Suprapubic skin (tissue), 4 donors: ENCODE measurements at regions not wholly inside any gene's neighbourhood (a gene's known extent, or its start where the extent isn't known, plus 50 kb on each side); places are given as distances from the start of the nearest gene placed in this dataset.

Experiments used
- DNase-seq, 2 donors: peaks; one replicate each; pipeline ENCODE4 v3.0.0-alpha.2; 2019; ENCODE audit warnings: low spot score in 2 of 2
- H3K27ac ChIP-seq: fragments of 200-600 bp; sonication (generic); one replicate; pipeline ENCODE4 v1.5.1; 2019
- H3K27me3 ChIP-seq: fragments of 200-600 bp; sonication (generic); one replicate; pipeline ENCODE4 v1.5.1; 2019
- H3K36me3 ChIP-seq: fragments of 200-600 bp; sonication (generic); one replicate; pipeline ENCODE4 v1.5.1; 2019
- H3K4me1 ChIP-seq: fragments of 200-600 bp; sonication (generic); one replicate; pipeline ENCODE4 v1.5.1; 2019
- H3K4me3 ChIP-seq: fragments of 200-600 bp; sonication (generic); one replicate; pipeline ENCODE4 v1.5.1; 2019; ENCODE audit warnings: mild to moderate bottlenecking
- H3K9me3 ChIP-seq: fragments of 200-600 bp; sonication (generic); one replicate; pipeline ENCODE4 v1.5.1; 2019
- EP300 ChIP-seq: sonication (generic); formaldehyde crosslinking; IDR thresholded peaks from one replicate; pipeline ENCODE4 v1.6.1; 2017; ENCODE audit warnings: antibody characterized with exemption
- POLR2A ChIP-seq, 2 donors: fragments of 450-650 bp; IDR thresholded peaks; one replicate each; pipeline ENCODE4 v1.6.1; 2017; ENCODE audit warnings: antibody characterized with exemption in 2 of 2, mild to moderate bottlenecking in 2 of 2, moderate library complexity in 2 of 2
- POLR2AphosphoS5 ChIP-seq, 3 donors: sonication (generic); formaldehyde crosslinking; IDR thresholded peaks; one replicate each; pipeline ENCODE4 v1.6.1; 2017; ENCODE audit warnings: antibody characterized with exemption in 3 of 3
- WGBS: methylation state at CpG from one replicate; pipeline ENCODE4 v1.1.5; 2018; 5-methylcytosine and 5-hydroxymethylcytosine counted together
- TF ChIP-seq, protein P1 (sequence below), 2 donors: fragments of 200-600 bp in 1 of 2; fragments of 450-650 bp in 1 of 2; sonication (generic) in 1 of 2; IDR thresholded peaks; one replicate each; pipeline ENCODE4 v1.5.1; 2016 to 2019; ENCODE audit warnings: antibody characterized with exemption in 2 of 2, mild to moderate bottlenecking in 1 of 2, moderate library complexity in 1 of 2

DNA sequence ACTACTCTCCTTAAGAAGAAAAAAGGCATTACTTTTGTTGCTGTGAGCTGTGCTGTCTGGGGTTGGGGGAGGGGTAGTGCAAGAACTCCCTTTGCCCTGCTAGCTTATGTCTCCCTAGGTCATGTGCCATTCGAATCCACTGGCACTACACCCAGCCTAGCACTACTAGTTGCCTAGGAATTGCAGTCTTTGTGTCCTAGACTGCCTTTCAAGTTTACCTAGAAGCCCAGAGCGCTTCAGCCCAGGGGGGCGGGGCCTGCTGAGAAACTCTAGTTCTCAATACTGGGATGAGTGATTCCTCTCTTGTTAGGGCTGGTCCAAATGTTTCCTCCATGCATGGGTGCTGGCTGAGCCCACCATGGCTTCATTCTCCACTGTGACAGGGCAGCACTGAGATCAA, 1011.5 kb downstream of the PCDH19 start:
- TF ChIP-seq EP300 (no peak), POLR2AphosphoS5 (IDR thresholded peaks at IDR 0.05) (no peak), POLR2A (IDR thresholded peaks at IDR 0.05) (no peak)
- TF ChIP-seq, protein P1, sequence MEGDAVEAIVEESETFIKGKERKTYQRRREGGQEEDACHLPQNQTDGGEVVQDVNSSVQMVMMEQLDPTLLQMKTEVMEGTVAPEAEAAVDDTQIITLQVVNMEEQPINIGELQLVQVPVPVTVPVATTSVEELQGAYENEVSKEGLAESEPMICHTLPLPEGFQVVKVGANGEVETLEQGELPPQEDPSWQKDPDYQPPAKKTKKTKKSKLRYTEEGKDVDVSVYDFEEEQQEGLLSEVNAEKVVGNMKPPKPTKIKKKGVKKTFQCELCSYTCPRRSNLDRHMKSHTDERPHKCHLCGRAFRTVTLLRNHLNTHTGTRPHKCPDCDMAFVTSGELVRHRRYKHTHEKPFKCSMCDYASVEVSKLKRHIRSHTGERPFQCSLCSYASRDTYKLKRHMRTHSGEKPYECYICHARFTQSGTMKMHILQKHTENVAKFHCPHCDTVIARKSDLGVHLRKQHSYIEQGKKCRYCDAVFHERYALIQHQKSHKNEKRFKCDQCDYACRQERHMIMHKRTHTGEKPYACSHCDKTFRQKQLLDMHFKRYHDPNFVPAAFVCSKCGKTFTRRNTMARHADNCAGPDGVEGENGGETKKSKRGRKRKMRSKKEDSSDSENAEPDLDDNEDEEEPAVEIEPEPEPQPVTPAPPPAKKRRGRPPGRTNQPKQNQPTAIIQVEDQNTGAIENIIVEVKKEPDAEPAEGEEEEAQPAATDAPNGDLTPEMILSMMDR (IDR thresholded peaks at IDR 0.05) = no peak
- Histone ChIP-seq H3K36me3 (no peaks in the 10 kb centered on the region), H3K4me1 (no peaks in the 10 kb centered on the region), H3K27ac (no peak overlapping the region), H3K27me3 (no peaks in the 10 kb centered on the region), H3K9me3 (no peaks in the 10 kb centered on the region), H3K4me3 (no peak overlapping the region)
- WGBS = 71% methylated on average over 1 of the region's 3 CpGs
- no peak for DNase-seq

DNA sequence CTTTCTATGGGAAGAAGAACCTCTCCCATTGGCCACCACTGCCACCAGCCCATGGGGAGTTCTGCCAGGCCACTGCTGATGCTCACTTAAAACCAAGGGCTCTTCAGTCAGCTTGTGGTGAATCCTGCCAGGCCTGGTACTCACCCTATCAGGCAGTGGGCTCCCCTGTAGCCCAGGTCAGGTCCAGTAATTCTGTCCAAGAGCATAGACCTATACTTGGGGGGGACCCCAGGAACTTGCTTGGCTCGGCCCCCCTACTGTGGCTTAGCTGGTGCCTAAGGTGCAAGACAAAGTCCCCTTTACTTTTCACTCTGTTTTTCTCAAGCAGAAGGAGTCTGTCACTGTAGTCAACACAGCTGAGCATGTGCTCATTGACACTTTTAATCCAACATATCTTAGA, 1012.2 kb downstream of the PCDH19 start:
- WGBS = 62% methylated on average over 1 of the region's 1 CpG
- no peak for DNase-seq
- Histone ChIP-seq H3K27me3 (no peaks in the 10 kb centered on the region), H3K4me3 (no peak overlapping the region), H3K27ac (no peak overlapping the region), H3K36me3 (no peaks in the 10 kb centered on the region), H3K9me3 (no peaks in the 10 kb centered on the region), H3K4me1 (no peaks in the 10 kb centered on the region)
- TF ChIP-seq POLR2AphosphoS5 (IDR thresholded peaks at IDR 0.05) (no peak), POLR2A (IDR thresholded peaks at IDR 0.05) (no peak), EP300 (no peak)
- TF ChIP-seq, protein P1 (IDR thresholded peaks at IDR 0.05) = no peak

DNA sequence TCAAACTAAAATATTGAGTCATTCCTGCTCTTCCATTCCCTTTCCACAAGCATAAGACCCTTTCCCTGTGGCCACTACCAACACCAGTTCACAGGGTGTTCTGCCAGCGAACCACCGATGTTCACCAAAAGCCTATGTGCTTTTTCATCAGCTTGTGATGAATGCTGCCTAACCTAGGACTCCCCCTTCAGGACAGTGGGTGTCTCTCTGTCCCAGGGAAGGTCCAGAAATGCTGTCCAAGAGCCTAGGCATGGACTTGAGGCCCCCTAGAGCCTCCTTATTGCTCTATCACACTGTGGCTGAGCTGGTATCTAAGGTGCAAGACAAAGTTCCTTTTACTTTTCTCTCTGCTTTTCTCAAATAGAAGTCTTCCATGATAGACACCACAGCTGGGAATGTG, 1015.6 kb downstream of the PCDH19 start:
- no peak for TF ChIP-seq POLR2A (IDR thresholded peaks at IDR 0.05)
- TF ChIP-seq, protein P1 (IDR thresholded peaks at IDR 0.05) = no peak
- TF ChIP-seq POLR2AphosphoS5 (IDR thresholded peaks at IDR 0.05) = no peak
- no peak for TF ChIP-seq EP300
- no peak for DNase-seq
- WGBS = 77% methylated on average over 2 of the region's 2 CpGs
- Histone ChIP-seq H3K4me3 (no peak overlapping the region), H3K4me1 (no peaks in the 10 kb centered on the region), H3K9me3 (no peaks in the 10 kb centered on the region), H3K27me3 (no peaks in the 10 kb centered on the region), H3K27ac (no peak overlapping the region), H3K36me3 (no peaks in the 10 kb centered on the region)

DNA sequence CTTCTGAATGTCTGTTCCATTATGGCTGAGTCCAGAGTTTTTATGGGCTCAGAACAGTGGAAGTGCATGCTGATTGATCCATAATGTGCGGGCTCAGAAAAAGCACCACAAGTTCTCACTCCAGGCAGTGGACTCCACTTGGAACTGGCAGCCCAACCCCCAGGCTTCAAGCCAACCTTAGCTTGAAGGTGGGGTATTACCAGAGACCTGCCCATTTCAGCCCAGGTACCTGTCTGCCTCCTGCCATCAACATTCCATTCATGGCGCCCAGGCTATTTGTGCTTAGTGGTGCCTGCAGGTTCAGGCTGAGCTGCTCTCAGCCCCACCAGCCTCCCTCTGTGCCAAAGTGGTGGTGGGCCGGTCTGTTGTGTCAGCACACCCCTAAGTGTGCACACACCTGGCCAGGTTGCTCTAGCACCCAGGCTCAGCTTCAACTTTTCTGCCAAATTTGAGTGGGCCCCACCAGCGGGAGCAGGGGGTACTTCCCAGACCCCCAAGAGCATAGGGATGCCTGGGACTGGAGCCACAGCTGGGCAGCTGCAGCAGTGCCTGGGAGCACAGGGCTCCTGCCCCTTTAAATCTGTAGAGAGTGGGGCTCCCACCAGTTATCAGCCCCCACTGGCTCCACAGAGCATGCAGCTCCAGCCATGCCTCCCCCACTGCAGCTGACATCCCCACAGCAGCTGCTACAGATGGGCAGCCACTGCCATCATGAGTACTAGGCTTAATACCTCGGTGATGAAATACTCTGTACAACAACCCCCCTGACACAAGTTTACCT, 1025.3 kb downstream of the PCDH19 start:
- Histone ChIP-seq H3K36me3 (no peaks in the 10 kb centered on the region), H3K4me3 (no peak overlapping the region), H3K4me1 (no peaks in the 10 kb centered on the region), H3K27me3 (no peaks in the 10 kb centered on the region), H3K27ac (no peak overlapping the region), H3K9me3 (no peaks in the 10 kb centered on the region)
- TF ChIP-seq POLR2A (IDR thresholded peaks at IDR 0.05) (no peak), POLR2AphosphoS5 (IDR thresholded peaks at IDR 0.05) (no peak), EP300 (no peak)
- TF ChIP-seq, protein P1 (IDR thresholded peaks at IDR 0.05) = no peak
- 97% methylated on average over 2 of the region's 5 CpGs for WGBS
- peak in 1 of 2 donors; percentile 48 for DNase-seq

DNA sequence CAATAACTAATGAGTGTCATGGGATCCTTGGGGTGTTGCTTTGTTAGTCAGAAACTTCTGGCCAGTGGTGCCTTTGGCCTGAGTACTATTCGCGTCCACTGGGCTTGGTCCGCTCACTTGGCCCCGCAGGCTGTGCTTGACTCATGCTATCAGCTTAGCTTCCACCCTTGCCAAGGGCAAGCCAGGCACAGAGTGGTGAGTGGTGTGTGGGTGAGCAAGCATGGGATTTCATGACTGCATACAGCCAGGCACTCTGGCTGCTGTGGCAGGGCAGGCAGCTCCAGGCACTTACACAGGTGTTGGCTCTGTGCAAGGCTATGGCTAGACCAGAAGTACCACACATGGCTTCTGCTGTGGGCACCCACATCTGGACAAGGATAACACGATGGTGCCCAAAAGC, 1026.3 kb downstream of the PCDH19 start:
- Histone ChIP-seq H3K4me1 (no peaks in the 10 kb centered on the region), H3K36me3 (no peaks in the 10 kb centered on the region), H3K9me3 (no peaks in the 10 kb centered on the region), H3K27me3 (no peaks in the 10 kb centered on the region), H3K27ac (no peak overlapping the region), H3K4me3 (no peak overlapping the region)
- 81% methylated on average over 4 of the region's 5 CpGs for WGBS
- TF ChIP-seq POLR2A (IDR thresholded peaks at IDR 0.05) (no peak), EP300 (no peak), POLR2AphosphoS5 (IDR thresholded peaks at IDR 0.05) (no peak)
- TF ChIP-seq, protein P1 (IDR thresholded peaks at IDR 0.05) = no peak
- DNase-seq = no peak
